Astrocyte of the spinal cord (primary cell): ENCODE measurements at regions not wholly inside any gene's neighbourhood (a gene's known extent, or its start where the extent isn't known, plus 50 kb on each side); places are given as distances from the start of the nearest gene placed in this dataset.

Experiments used
- DNase-seq: peaks from one replicate; pipeline ENCODE4 v3.0.0; 2011; ENCODE audit warnings: low read depth, low spot score
- H3K4me3 ChIP-seq: 2 replicates; pipeline ENCODE4 v1.5.1; 2011; ENCODE audit warnings: low read depth, mild to moderate bottlenecking, low read length, moderate library complexity
- CTCF ChIP-seq: IDR thresholded peaks from 2 replicates; pipeline ENCODE4 v1.5.1; 2012; ENCODE audit warnings: low read depth, mild to moderate bottlenecking, low read length, inconsistent platforms
- in situ Hi-C: cut with HindIII; loops from 2 replicates; pipeline ENCODE4 v1.10.0; 2017; ENCODE audit warnings: low sequenced_read_pairs

GRCh38 chr18:5091741-5092140, 105.3 kb downstream of the AKAIN1 start:
- in situ Hi-C loops: no loop called here
- no peak overlapping the region for H3K4me3 ChIP-seq
- no peak for DNase-seq
- TF ChIP-seq CTCF: no peak

DNA sequence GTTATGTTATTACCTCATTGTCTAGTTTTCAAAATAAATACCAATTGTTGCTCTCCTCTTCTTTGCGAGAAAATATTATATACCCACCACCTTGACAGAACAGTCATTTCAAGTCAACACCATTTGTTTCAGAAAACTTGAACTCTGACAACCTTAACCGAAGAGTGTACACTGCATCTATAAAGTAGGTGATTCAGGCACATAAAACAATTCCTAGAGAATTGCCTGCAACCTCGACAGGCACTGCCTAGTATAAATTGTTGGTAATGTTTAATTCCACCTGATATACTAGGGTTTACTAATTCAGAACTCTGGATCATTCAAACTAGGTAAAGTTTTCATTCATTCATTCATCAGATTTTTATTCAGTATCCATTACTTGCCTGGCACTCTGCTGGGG, 121.8 kb downstream of the AKAIN1 start:
- no peak for TF ChIP-seq CTCF
- DNase-seq: no peak
- H3K4me3 ChIP-seq: no peak overlapping the region
- in situ Hi-C loops: no loop called here

GRCh38 chr18:5073026-5073944, 123.8 kb downstream of the AKAIN1 start:
- peak; percentile 17 for TF ChIP-seq CTCF
- in situ Hi-C loops: no loop called here
- no peak overlapping the region for H3K4me3 ChIP-seq
- peak; percentile 2 for DNase-seq

DNA sequence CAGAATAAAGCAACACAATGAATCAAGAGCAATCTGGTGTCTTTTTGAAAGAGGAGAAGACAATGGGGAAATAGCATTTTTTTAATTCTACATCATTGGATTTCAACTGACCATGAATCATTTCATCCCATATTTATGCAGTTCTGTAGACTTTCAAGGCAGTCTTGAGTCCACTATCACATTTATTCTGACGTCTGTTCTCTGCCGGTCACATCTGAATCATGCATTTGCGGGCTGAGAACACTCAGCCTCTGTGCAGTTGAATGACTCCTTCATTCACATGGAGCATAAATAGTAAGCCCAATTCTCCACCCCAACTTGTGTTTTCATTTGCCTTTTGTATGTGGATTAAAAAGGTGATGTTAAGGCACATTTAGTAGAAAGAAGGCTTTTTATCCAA, 128.2 kb downstream of the AKAIN1 start:
- no peak for TF ChIP-seq CTCF
- H3K4me3 ChIP-seq: no peak overlapping the region
- in situ Hi-C loops: no loop called here
- DNase-seq: no peak

DNA sequence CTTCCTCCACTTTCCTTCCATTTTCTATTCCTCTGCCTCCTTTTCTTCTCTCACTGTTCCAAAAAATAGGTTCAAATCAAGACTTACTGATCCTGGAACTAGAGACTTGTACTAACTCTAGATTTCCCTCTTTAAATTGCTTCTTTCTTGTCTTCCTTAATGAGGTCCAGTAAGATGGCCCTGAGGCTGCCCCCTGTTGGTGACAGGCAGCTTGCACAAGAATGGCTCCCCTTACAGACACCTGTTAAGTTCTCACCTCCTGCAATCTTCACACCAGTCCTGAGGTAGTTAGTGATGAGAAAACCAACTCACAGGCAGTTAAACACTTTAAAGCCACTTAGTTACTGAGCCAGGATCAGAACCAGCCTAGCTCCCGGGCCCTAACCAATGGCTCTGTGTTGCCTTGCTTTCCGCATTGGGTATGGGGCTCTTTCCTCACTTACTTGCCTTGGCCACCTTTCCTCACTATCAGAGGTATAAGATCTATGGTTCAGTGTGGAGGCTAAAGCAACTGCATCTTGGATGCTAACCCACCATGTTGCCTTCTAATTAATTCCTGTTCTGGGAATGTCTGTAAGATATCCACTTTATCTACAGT, 130.6 kb downstream of the AKAIN1 start:
- no peak for DNase-seq
- in situ Hi-C loops: no loop called here
- no peak overlapping the region for H3K4me3 ChIP-seq
- peak; percentile 4 for TF ChIP-seq CTCF

DNA sequence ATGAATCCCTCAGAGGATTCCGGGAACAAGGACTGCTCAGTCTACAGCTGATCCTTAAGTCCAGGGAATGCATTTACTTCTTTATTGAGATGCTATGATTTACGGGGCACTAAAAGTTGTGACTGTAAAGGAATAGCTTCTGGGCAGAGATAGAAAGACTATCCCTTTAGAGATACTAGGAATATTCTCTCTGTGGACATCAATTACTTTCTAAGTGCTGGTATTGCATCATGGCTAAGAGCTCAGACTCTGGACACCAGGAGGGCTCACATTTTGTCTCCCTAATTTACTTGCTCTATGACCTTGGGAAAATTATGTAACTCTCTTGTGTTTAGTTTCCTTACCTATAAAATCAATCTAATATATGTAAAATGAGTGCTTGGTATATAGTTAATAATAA, 131.4 kb downstream of the AKAIN1 start:
- no peak for DNase-seq
- TF ChIP-seq CTCF: no peak
- in situ Hi-C loops: no loop called here
- no peak overlapping the region for H3K4me3 ChIP-seq
